Inferior parietal cortex (tissue), 1 donor: ENCODE measurements at regions not wholly inside any gene's neighbourhood (a gene's known extent, or its start where the extent isn't known, plus 50 kb on each side); places are given as distances from the start of the nearest gene placed in this dataset.
"Not testable (repeated sequence)": the region's sequence is repeated elsewhere in the genome, so short reads cannot be mapped to it uniquely, and the experiment has no call there.

Source experiments
- DNase-seq: peaks from one replicate; pipeline ENCODE4 v3.0.0-alpha.2; 2016; ENCODE audit errors: extremely low spot score

GRCh38 chr3:68676136-68676535 lies 256.2 kb downstream of the TAFA4 start:
- no peak for DNase-seq

- DNase-seq: no peak
Measured at GRCh38 chr3:68667346-68667745, 265.0 kb downstream of the TAFA4 start.

DNA sequence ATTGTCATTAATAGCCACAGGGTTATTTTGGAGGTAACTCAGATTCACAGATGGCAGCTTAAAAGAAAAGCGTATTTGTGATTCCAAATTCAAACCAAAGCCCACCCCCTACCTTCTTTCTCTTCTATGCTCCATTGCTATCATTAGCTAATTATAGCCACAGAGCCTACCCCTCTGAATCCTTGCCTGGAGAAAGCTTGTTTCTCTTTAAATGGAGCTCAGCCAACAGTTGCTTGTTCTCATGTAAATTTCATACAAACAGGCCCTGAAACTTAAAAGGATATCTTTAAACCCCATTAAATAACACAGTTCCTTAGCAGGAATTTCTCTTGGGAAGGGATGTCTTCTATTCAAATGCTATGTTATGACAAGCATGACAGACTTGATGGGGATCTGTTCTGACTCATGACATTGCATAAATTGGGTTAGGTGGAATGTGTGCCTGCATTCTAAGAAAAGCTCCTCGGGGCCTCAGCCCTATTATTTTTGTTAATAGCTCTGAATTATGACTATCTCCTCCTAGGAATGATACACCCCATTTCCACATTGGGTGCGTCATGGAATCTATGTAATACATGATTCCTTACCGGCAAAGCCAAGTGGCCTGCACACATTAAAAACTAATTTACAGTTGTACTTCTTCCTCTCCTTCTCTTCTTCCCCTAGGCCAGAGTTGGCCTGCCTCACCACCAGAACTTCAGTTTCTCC lies 265.8 kb downstream of the TAFA4 start:
- no peak for DNase-seq

GRCh38 chr3:68664276-68664675 lies 268.1 kb downstream of the TAFA4 start:
- no peak for DNase-seq

DNA sequence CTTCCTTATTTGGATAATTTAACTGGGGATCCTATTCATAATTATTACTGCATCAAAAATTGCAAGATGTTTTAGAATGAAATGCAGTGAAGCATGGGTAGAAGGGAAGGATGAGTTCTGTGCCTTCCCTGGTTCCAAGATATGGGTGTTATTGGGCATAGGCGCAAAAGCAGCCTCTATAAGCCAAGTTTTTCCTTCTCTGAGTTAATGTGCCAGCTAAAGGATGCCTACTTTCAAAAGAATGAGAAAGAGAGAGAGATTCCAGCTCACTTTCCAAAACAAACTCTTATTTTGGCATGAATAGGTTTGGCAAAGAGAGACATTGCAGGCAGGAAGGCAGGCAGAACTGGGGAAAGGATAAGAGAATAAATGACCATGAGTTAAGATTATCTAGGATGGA lies 270.2 kb downstream of the TAFA4 start:
- no peak for DNase-seq

DNA sequence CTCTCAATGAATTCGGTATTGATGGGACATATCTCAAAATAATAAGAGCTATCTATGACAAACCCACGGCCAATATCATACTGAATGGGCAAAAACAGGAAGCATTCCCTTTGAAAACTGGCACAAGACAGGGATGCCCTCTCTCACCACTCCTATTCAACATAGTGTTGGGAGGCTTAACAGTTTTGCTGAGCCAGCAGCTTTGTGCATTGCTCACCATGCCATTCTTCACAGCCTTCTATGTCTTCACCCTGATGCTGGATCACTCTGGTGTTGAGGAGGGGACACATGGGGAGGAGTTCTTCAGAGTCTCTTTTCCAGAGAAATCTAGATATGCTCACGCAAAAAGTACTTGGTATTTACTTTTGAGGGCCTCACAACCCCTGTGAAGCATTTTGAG lies 281.7 kb downstream of the TAFA4 start:
- not testable (repeated sequence) for DNase-seq

DNA sequence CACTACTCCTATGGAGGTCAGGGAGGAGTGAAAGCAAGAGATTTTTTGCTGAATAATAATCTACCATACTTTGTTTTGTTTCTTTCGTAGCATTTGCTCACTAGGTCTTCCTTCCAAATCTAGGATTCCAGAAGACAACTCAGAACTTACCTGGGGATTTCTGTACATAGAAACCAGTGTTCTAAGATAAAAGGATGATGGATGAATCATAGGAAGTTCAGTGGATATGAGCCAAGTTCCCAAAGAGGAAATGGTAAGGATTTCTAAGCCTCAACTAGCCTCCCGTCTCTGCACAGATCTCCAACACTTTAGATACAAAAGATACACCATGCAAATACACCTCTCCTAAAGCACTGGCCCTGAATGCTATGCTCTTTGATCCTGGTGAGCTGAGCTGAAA lies 283.9 kb downstream of the TAFA4 start:
- DNase-seq: no peak

GRCh38 chr3:68631850-68632545 lies 300.3 kb downstream of the TAFA4 start:
- no peak for DNase-seq

DNA sequence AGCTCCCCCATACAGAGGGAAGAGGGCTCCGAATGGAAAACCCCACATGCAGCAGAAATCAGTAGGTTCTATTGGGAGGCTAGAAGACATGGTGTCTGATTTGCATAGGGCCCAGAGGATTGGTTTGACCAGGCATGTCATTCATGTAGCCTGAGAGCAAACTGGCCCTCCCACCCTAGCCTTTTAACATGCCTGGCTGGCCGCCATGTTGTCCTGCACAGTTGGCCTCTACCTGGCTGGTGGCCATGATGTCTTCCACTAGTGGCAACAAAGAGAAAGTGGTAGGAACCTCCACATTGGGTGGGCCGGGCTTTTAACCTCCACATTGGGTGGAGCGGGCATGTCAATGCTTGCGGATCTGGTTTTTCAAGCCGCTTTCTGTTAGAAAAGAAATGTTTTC lies 312.1 kb downstream of the TAFA4 start:
- no peak for DNase-seq

- DNase-seq: no peak
Measured at GRCh38 chr3:68614087-68614486, 318.3 kb downstream of the TAFA4 start.

DNA sequence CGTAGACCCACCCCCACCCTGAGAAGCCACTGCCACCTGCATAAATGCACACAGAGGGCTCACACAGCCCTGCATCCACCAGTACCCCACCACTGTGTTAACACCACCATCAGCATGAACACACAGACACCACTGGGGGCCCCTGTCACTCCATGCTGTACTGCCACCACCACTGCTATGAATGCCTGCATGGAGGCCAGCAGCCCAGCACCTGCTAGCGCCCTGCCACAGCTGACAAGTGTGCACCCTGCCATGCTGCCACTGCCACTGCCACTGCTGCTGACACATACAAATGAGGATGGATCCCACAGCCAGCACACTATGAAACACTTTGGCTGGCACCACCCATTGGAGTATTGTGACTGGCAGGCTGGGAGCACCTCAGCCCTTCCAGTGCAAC lies 361.0 kb downstream of the TAFA4 start:
- no peak for DNase-seq

DNA sequence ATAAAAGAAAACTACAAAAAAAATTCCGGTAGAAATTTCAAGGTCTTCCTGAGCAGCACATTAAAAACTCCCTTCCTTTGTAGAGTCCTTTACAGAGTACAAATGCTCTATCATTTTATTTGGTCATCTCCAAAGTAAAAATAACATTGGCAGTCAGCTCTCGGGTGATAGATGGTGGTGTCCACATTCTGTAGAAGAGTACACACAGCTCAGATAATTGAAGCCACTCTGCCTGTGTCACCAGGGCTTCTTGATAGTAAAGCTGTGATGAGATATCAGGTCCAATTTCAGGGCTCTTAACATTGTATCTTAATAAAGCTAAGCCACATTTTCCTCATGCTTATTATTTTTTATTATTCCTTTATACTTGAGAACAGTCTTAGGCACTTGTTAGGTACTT lies 371.6 kb downstream of the TAFA4 start:
- no peak for DNase-seq

DNA sequence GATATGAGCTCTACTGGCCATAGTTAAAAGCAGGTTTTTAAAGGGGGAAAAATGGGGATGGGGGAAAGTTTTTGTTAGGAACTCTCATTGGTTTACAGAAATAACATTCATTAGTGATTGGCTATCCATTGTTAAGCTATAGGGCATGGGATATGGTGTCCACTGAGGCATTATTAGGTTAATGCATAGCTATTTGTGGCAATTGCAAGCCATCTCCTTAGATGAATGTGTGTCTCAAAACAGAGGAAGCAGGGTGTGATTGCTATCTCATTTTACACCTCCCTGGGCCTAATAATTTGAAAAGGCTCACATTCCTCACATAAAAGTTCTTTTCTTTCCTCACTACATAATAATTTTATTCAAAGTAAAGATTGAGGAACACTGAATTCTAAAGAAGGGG lies 396.6 kb downstream of the TAFA4 start:
- no peak for DNase-seq

- DNase-seq: no peak
Measured at GRCh38 chr3:68523330-68523729, 409.0 kb downstream of the TAFA4 start.

GRCh38 chr3:68515237-68515636 lies 417.1 kb downstream of the TAFA4 start:
- DNase-seq: no peak

DNA sequence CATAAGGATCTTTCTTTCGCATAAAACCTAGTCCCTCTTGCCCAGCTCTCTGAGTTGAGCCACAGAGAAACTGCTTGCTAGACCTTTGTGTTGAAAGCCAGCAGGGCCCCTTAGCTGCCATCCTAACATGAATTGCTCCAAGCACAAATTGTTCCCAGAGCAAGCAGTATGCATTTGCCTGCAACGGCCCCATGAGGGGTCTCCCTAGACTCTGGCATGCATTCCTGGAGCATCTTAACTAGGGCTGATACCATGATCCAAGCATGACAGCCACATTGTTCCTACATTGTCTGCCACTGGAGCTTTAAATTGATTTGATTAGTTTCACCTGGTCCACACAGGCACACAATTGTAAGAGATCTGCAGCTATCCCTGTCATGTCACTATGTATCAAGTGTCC lies 428.1 kb downstream of the TAFA4 start:
- no peak for DNase-seq

DNA sequence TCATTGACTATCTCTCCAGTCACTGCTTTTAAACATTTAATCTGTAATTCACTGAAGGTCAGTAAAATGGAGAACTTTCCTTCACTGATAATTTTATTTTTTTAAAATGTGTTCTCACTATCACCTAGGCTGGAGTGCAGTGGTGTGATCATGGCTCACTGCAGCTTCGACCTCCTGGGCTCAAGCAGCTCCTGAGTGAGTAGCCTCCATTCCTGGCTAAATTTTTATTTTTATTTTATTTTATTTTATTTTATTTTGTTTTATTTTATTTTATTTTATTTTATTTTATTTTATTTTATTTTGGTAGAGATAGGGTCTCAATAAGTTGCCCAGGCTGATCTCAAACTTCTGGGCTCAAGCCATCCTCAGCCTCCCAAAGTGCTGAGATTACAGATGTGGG lies 446.5 kb downstream of the TAFA4 start:
- DNase-seq: not testable (repeated sequence)

DNA sequence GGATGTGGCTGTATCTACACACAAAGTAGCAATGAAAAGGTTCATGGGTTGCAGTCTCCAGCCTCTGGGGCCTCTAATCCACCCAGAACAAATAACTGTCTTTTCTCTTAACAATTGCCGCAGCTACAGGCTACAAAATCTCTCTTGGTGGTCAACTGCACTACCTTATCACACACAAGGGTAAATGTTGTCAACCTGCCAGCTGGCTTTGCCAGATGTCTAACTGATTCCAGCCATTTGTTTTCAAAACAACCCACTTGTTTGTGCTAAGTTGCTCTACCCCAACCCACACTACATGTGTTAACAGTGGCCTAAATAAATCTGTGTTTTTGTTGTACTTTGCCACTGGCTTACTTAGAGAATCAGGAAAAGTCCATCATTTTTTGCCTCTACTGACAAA lies 447.3 kb downstream of the TAFA4 start:
- DNase-seq: no peak

GRCh38 chr3:68483601-68484000 lies 448.7 kb downstream of the TAFA4 start:
- no peak for DNase-seq

GRCh38 chr3:68483041-68483440 lies 449.3 kb downstream of the TAFA4 start:
- DNase-seq: no peak

DNA sequence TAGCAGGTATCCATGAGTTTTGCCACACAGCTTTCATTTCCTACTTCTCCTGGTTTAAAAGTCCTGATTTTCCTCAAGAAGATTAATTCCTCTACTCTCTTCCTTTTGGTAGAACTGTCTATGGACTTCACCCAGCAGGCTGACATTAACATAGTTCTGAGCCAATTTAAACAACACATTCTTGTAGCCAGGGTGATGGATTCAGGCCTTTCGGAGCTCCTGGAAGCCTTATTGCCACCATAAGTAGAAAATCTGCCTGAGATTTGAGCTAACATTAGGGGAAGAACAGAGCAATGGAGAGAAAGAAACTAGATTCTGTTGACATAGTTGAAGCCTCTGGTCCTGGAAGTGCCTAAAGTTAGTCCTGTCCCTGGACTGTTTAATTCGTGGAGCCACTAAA lies 449.8 kb downstream of the TAFA4 start:
- no peak for DNase-seq

DNA sequence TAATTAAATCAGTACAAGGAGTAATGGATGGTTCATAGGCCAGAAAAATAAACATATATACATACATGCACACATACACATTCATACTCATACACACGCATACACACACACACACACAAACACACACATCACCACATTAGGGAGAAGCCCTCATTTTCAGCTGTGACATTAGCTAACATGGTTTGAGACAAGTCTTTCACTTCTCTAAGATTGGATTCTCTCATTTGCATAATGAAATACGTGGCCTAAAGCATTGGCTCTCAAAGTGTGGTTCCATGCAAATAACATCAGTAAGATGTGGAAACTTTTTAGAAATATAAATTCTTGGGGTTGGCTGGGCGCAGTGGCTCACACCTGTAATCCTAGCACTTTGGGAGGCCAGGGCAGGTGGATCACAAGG lies 452.6 kb downstream of the TAFA4 start:
- DNase-seq: no peak

DNA sequence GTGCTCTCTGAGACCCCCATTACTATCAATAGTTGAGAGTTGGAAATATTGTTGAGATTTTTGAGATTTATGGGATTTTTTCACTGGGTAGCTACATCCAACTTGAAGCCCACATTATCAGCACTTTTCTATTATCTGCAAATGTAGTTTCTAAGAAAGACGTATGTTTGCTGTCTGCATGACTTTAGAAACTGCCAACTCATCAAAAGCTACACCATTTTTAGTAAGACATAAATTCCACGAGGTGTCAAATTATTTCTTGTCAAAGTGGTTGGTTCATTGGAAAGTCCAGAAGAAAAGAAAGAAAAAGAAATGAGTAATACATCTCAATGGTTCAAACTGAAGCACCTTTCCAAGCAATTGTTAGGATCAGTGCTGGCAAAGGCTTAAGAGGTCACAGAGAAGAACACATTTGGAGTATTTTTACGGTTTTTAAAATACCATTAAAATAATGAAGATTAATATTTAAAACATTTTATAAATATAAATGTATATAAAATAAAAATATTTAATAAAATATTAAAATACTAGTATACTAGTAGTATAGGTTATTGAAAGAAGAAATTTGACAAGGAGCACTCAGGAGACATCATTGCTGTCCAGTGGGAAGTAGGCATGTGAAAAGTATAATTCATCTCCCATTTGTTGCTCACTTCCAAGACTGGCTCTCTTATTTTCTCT lies 463.5 kb downstream of the TAFA4 start:
- DNase-seq: no peak
